GM12878 (cell line): ENCODE measurements at regions not wholly inside any gene's neighbourhood (a gene's known extent, or its start where the extent isn't known, plus 50 kb on each side); places are given as distances from the start of the nearest gene placed in this dataset.

ENCODE experiments used
- ATAC-seq: fragments of 200-7000 bp; cut with Tn5 transposase; 3 replicates; pipeline ENCODE4 v1.9.1; 2020; ENCODE audit warnings: mild to moderate bottlenecking, moderate library complexity
- BruUV-seq: library from RNA; stranded (reverse); fragments of 400-500 nt; replicated peaks from 2 replicates; lab custom pipeline; 2021; lab: Mats Ljungman, UMichigan
- CTCF ChIA-PET: fragments of 300-600 bp; sonication (Branson Sonifier 250); formaldehyde crosslinking; extraction: SDS; loops from one replicate; lab custom pipeline; 2021; ENCODE audit warnings: inconsistent platforms; lab: Yijun Ruan, JAX
- POLR2A ChIA-PET: fragments of 350-600 bp; formaldehyde crosslinking; extraction: SDS; loops from one replicate; lab custom pipeline; 2021; ENCODE audit warnings: inconsistent platforms; lab: Charles Lee
- RAD21 ChIA-PET: fragments of 300-600 bp; sonication (Branson Sonifier 250); formaldehyde crosslinking; loops from one replicate; lab custom pipeline; 2023; ENCODE audit warnings: antibody characterized with exemption; ENCODE audit not compliant: unreplicated experiment; lab: Charles Lee
- SMC1A ChIA-PET: fragments of 300-600 bp; sonication (Branson Sonifier 250); formaldehyde crosslinking; loops from one replicate; lab custom pipeline; 2023; ENCODE audit not compliant: unreplicated experiment, uncharacterized antibody; lab: Charles Lee
- DNase-seq: peaks from one replicate; pipeline ENCODE4 v3.0.0-alpha.2; 2011; ENCODE audit warnings: low read depth, low spot score
- FAIRE-seq: peaks from 3 replicates; lab custom pipeline; 2011; peaks lifted over from hg19 to GRCh38; lab: Jason Lieb, UNC
- H2AFZ ChIP-seq: 2 replicates; pipeline ENCODE4 v1.6.0; 2011; ENCODE audit warnings: low read depth, low read length, control low read depth; ENCODE audit not compliant: control insufficient read depth
- H3K27ac ChIP-seq: 2 replicates; pipeline ENCODE4 v1.5.1; 2011; ENCODE audit warnings: control low read depth; ENCODE audit not compliant: control insufficient read depth, insufficient read depth
- H3K27me3 ChIP-seq, 2 experiments: replicated peaks in 1 of 2; 2 replicates each; pipeline versions ENCODE4 v1.6.0 to v1.6.1; 2011; ENCODE audit warnings: low read length in 1 of 2; ENCODE audit not compliant: control insufficient read depth in 2 of 2, insufficient read depth in 2 of 2
- H3K36me3 ChIP-seq, 2 experiments: 2 replicates each; pipeline ENCODE4 v1.5.1; 2011; ENCODE audit warnings: low read length in 1 of 2; ENCODE audit not compliant: control insufficient read depth in 2 of 2, insufficient read depth in 2 of 2
- H3K4me1 ChIP-seq: 2 replicates; pipeline ENCODE4 v1.6.1; 2011; ENCODE audit warnings: mild to moderate bottlenecking, low read length, moderate library complexity, mixed read lengths; ENCODE audit not compliant: control insufficient read depth, insufficient read depth
- H3K4me2 ChIP-seq: 2 replicates; pipeline ENCODE4 v1.6.0; 2011; ENCODE audit warnings: control low read depth; ENCODE audit not compliant: control insufficient read depth, insufficient read depth
- H3K4me3 ChIP-seq: fragments of 200-600 bp; sonication (generic); 2 replicates; pipeline ENCODE4 v1.5.1; 2016
- H3K79me2 ChIP-seq: 2 replicates; pipeline ENCODE4 v1.6.0; 2011; ENCODE audit warnings: low read length; ENCODE audit not compliant: control insufficient read depth, insufficient read depth
- H3K9ac ChIP-seq: 2 replicates; pipeline ENCODE4 v1.8.0; 2011; ENCODE audit warnings: low read length, control low read depth, mixed read lengths; ENCODE audit not compliant: control insufficient read depth, insufficient read depth
- H3K9me3 ChIP-seq: replicated peaks from 3 replicates; pipeline ENCODE4 v1.5.1; 2011; ENCODE audit warnings: mild to moderate bottlenecking, low read length; ENCODE audit not compliant: control insufficient read depth, insufficient read depth
- H4K20me1 ChIP-seq: 2 replicates; pipeline ENCODE4 v1.6.0; 2011; ENCODE audit not compliant: control insufficient read depth, insufficient read depth
- ATF7 ChIP-seq: fragments of 450-650 bp; IDR thresholded peaks from 2 replicates; pipeline ENCODE4 v1.6.1; 2016; ENCODE audit warnings: low read depth, mild to moderate bottlenecking
- BCLAF1 ChIP-seq: fragments of 450-650 bp; IDR thresholded peaks from 2 replicates; pipeline ENCODE4 v1.6.1; 2017; ENCODE audit warnings: antibody characterized with exemption, mild to moderate bottlenecking, moderate library complexity
- BHLHE40 ChIP-seq, 2 experiments: fragments of 450-650 bp in 1 of 2; IDR thresholded peaks; 2 replicates each; pipeline ENCODE4 v1.6.1; 2011 to 2017; ENCODE audit warnings: low read depth in 2 of 2, borderline replicate concordance in 1 of 2, improper control_type of control experiment in 1 of 2, low read length in 1 of 2, mild to moderate bottlenecking in 1 of 2
- CUX1 ChIP-seq: IDR thresholded peaks from 2 replicates; pipeline ENCODE4 v1.6.1; 2012; ENCODE audit warnings: improper control_type of control experiment, low read depth, low read length; ENCODE audit not compliant: insufficient replicate concordance
- GATAD2B ChIP-seq: fragments of 450-650 bp; conservative IDR thresholded peaks from 2 replicates; pipeline ENCODE4 v1.6.1; 2017; ENCODE audit warnings: low read depth, mild to moderate bottlenecking, moderate library complexity
- HCFC1 ChIP-seq: fragments of 150-350 bp; IDR thresholded peaks from 2 replicates; pipeline ENCODE4 v1.6.1; 2014; ENCODE audit warnings: low read length
- HDAC6 ChIP-seq: fragments of 200-600 bp; sonication (generic); IDR thresholded peaks from one replicate; pipeline ENCODE4 v1.8.0; 2017; ENCODE audit warnings: antibody characterized with exemption; ENCODE audit not compliant: unreplicated experiment
- NRF1 ChIP-seq: conservative IDR thresholded peaks from 2 replicates; pipeline ENCODE4 v1.6.1; 2011; ENCODE audit warnings: mild to moderate bottlenecking, low read depth, low read length, improper control_type of control experiment
- ZSCAN29 ChIP-seq: fragments of 450-650 bp; IDR thresholded peaks from 2 replicates; pipeline ENCODE4 v1.6.1; 2017; ENCODE audit warnings: mild to moderate bottlenecking, moderate library complexity
- WGBS: methylation state at CpG from one replicate; pipeline ENCODE4 v1.1.6; 2016; ENCODE audit warnings: low lambda C conversion rate; ENCODE audit not compliant: insufficient replicate concordance, insufficient coverage; ENCODE audit errors: missing lambda C conversion rate; 5-methylcytosine and 5-hydroxymethylcytosine counted together
- in situ Hi-C: fragments of 300-500 bp; cut with MboI; formaldehyde crosslinking; loops from 9 replicates; pipeline ENCODE4 v1.14.3; 2018; ENCODE audit warnings: mixed read lengths
- intact Hi-C: fragments of 100-400 bp; cut with micrococcal nuclease; formaldehyde crosslinking; loops from one replicate; pipeline ENCODE4 v1.14.2; 2022; ENCODE audit not compliant: unreplicated experiment

DNA sequence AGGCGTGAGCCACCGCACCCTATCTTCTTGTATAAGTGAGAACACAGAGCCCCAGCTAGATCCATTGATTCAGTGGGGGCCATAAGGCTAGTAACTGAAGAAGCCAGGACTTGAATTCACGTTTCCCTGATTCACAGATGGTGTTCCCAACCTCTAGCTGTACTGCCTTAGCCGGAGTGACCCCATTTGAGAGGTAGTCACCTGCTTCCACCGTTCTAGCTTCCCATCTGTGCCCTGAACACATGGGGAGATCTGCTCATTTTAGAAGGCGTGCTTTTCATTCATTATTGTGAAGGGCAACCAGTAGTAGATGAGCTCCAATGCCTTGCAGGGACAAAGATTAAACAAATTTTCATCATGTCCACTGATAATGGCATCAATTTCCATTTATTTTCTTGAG lies 365.7 kb upstream of the TPM1 start (continued):
- TF ChIP-seq BCLAF1 = no peak
- TF ChIP-seq GATAD2B = no peak
- TF ChIP-seq BHLHE40 (IDR thresholded peaks at IDR 0.05; ENCODE audit: borderline replicate concordance in 1 of 2, low read depth in 2 of 2, low read length in 1 of 2) = no peak
- no peak for TF ChIP-seq NRF1

GRCh38 chr15:62681939-62682896 lies 360.3 kb upstream of the TPM1 start:
- ChIA-PET RAD21 (no interaction called here), POLR2A (no interaction called here), SMC1A (no interaction called here), CTCF (no interaction called here)
- in situ Hi-C loops = no loop called here
- no peaks in the 10 kb centered on the region for H3K27me3 ChIP-seq
- no peak for ATAC-seq
- no peak overlapping the region for H2AFZ ChIP-seq
- H3K27ac ChIP-seq = no peak overlapping the region
- intact Hi-C loops = no loop called here
- H3K4me3 ChIP-seq = no peak overlapping the region
- H3K4me2 ChIP-seq = no peak overlapping the region
- no peak overlapping the region for H3K9ac ChIP-seq
- no peaks in the 10 kb centered on the region for H3K4me1 ChIP-seq
- TF ChIP-seq CUX1 (no peak), HCFC1 (no peak), HDAC6 (no peak), ATF7 (no peak), ZSCAN29 (no peak)
- no peaks in the 10 kb centered on the region for H4K20me1 ChIP-seq
- DNase-seq = no peak
- H3K79me2 ChIP-seq = no peaks in the 10 kb centered on the region
- WGBS = 46% methylated on average over 6 of the region's 6 CpGs
- no peak for FAIRE-seq
- H3K9me3 ChIP-seq = no peaks in the 10 kb centered on the region
- H3K36me3 ChIP-seq = no peaks in the 10 kb centered on the region
- no TSS peak for BruUV-seq
